ENCODE measurements at regions not wholly inside any gene's neighbourhood (a gene's known extent, or its start where the extent isn't known, plus 50 kb on each side); places are given as distances from the start of the nearest gene placed in this dataset.
"Not testable (repeated sequence)": the region's sequence is repeated elsewhere in the genome, so short reads cannot be mapped to it uniquely, and the experiment has no call there.

- not testable (repeated sequence) for TF ChIP-seq ZNF274 (IDR thresholded peaks at IDR 0.05; ENCODE audit: low read depth, low read length); YY1 (IDR thresholded peaks at IDR 0.05; ENCODE audit: insufficient read depth, insufficient read length)
Measured at GRCh38 chrX:76924616-76925015, 497.1 kb downstream of the MAGEE1 start.

Data from NT2/D1 (cell line).